GM12874 (cell line): ENCODE measurements at regions not wholly inside any gene's neighbourhood (a gene's known extent, or its start where the extent isn't known, plus 50 kb on each side); places are given as distances from the start of the nearest gene placed in this dataset.

Experiments used
- TF ChIP-seq, protein P1 (sequence below): IDR thresholded peaks from 2 replicates; pipeline ENCODE4 v1.5.1; 2011; ENCODE audit warnings: low read depth, mild to moderate bottlenecking, control low read depth, low read length, moderate library complexity; ENCODE audit not compliant: insufficient read depth

DNA sequence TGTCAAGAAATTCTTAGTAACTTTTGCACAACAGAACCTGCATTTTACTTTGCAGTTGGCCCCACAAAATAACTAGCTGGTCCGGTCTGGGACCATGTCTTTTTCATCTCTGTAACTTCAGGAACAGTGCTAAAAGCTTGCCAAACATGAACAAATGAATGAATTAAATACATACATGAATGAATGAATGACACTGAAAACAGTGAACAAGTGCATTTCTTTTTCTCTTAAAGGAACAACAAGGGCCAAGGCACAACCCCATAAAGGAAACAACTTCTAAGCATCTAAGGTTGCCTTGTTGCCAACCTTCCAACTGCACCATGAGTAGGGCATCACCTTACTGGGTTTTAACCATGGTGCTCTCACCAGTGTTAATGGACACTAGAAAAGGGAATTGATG lies 534.4 kb upstream of the PKN2 start:
- TF ChIP-seq, protein P1, sequence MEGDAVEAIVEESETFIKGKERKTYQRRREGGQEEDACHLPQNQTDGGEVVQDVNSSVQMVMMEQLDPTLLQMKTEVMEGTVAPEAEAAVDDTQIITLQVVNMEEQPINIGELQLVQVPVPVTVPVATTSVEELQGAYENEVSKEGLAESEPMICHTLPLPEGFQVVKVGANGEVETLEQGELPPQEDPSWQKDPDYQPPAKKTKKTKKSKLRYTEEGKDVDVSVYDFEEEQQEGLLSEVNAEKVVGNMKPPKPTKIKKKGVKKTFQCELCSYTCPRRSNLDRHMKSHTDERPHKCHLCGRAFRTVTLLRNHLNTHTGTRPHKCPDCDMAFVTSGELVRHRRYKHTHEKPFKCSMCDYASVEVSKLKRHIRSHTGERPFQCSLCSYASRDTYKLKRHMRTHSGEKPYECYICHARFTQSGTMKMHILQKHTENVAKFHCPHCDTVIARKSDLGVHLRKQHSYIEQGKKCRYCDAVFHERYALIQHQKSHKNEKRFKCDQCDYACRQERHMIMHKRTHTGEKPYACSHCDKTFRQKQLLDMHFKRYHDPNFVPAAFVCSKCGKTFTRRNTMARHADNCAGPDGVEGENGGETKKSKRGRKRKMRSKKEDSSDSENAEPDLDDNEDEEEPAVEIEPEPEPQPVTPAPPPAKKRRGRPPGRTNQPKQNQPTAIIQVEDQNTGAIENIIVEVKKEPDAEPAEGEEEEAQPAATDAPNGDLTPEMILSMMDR = no peak

DNA sequence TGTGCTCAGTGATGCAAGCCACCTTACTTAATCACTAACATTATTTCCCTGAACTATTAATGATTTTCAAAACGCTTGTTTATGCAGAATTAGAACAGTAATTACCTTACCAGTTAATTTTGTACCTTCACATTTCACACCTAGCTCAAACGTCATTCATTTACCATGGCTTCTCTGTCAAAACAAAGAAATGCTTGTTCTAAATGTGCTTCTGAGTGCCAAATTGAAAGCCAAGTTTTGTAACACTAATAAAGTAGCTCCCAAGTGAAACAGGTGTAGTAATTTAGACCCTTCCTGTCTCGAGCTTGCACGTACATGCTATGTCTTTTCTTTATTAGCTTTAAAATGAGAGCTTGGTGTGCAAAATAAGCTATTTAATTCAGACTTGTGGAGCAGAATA lies 533.7 kb upstream of the PKN2 start:
- TF ChIP-seq, protein P1 = no peak

DNA sequence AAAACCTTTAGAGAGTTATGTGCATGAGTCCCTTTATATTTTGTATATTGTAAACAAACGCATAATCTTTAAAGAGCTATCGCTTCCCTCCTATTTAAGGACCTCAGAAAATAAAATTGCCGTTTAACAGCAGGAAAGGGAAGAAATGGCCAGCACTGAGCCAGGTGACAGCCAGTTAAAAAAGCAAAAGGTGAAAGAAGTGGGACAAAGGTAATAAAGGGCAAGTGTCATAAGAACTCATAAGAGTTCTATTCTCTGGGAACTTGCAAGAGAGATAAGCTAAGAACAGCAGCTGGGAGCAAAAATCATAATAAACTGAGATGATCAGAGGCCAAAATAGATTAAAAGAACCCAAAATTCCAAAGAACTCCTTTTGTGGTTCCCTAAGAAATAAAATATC lies 520.9 kb upstream of the PKN2 start:
- TF ChIP-seq, protein P1 = no peak

DNA sequence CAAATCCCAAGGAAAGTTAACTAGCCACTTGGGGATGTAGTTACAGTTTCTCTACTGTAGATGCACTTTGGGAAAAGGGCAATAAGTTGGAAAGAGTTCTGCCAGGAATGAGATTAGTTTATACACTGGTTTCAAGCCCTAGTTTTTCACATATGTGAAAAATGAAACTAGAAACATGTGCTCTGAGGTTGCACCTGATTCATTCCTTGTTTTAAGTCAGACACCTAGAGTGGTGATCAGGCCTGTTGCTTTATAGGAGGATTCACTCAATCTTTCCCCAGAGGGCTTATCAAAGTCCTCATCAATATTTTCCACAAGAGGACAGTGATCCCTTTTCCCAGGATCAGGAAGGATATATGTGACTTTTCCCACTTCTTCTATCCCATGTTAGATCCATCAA lies 515.9 kb upstream of the PKN2 start:
- TF ChIP-seq, protein P1 = no peak

DNA sequence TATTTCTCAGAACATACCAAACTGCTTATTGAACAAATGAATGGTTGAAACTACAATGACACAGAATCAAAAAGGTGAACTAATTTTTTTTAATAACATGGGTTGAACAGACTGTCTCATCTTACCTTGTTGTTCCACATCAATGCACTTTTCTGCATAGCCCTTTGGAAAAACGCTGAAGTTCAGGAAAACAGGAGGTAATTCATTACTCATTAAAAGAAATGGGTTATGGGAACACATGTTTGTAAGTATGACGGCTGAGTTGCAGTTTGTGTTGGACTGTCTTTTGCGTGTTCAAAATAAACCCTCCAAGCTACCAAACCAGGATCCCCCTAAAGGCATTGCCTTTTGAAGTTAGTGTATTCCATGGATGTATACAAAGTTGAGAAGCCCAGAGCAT lies 514.9 kb upstream of the PKN2 start:
- TF ChIP-seq, protein P1 = no peak

DNA sequence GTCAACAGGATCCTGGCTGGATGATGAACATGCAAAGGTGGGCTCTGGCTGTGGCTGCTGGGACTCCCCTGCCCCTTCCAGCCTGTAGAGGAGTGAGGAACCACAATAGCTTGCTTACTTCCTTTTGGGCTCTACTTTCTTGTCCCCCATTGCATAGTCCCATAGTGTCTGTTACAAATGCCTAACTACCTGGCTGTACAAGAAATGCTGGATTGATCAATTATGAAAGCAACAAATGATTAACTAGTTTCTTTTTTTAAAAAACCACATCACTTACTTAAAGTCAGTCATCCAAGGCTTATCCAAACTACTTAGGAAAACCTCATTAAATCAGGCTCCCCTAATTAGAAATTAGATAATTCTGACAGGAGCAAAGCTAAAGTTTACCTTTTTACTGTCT lies 514.1 kb upstream of the PKN2 start:
- TF ChIP-seq, protein P1 = no peak

DNA sequence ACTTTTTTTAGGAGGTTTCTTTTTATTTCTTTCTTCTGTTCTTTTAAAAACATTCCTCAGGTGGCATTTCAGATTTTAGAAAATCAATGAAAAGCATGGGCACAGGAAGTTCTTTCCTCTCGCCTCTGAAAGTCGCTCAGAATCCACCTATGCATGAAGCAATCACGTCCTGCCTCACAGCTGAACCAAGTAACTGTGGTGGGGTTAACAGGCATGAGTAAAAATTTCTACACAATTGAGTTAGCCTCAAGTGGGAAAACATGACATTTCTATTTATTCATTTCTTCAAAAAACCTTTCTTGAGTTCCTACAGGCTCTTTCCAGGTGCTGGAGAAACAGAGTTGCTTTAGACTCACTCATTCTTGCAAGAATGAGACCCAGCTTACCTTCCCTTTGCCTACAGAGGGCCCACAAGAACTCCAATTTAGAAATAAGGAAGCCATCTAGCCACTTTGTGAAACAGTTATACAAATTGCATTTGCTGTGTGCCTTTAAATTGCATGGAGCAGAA lies 508.9 kb upstream of the PKN2 start:
- TF ChIP-seq, protein P1 = no peak
